Heart right ventricle (tissue), 16 donors: ENCODE measurements at regions not wholly inside any gene's neighbourhood (a gene's known extent, or its start where the extent isn't known, plus 50 kb on each side); places are given as distances from the start of the nearest gene placed in this dataset.

Experiments used
- ATAC-seq, 8 donors: fragments of 200-7000 bp; cut with Tn5 transposase; one replicate each; pipeline ENCODE4 v1.9.1; 2020; ENCODE audit warnings: mild to moderate bottlenecking in 8 of 8, moderate library complexity in 8 of 8, moderate number of reproducible peaks in 1 of 8
- DNase-seq, 2 donors: peaks; one replicate each; pipeline ENCODE4 v3.0.0-alpha.2; 2020
- H3K27ac ChIP-seq, 10 donors: fragments of 200-600 bp; sonication (generic) in 2 of 10; one replicate each; pipeline versions ENCODE4 v1.5.0 to v1.8.0; 2020 to 2022; ENCODE audit warnings: mild to moderate bottlenecking in 3 of 10
- H3K27me3 ChIP-seq, 7 donors: fragments of 200-600 bp; one replicate each; pipeline ENCODE4 v1.8.0; 2021 to 2022; ENCODE audit warnings: mild to moderate bottlenecking in 2 of 7
- H3K36me3 ChIP-seq, 9 donors: fragments of 200-600 bp; sonication (generic) in 1 of 9; one replicate each; pipeline versions ENCODE4 v1.5.0 to v1.8.0; 2020 to 2022; ENCODE audit warnings: mild to moderate bottlenecking in 2 of 9
- H3K4me1 ChIP-seq, 9 donors: fragments of 200-600 bp; sonication (generic) in 1 of 9; one replicate each; pipeline versions ENCODE4 v1.5.0 to v1.8.0; 2020 to 2022; ENCODE audit warnings: mild to moderate bottlenecking in 4 of 9
- H3K4me3 ChIP-seq, 10 donors: fragments of 200-600 bp; sonication (generic) in 2 of 10; one replicate each; pipeline versions ENCODE4 v1.5.0 to v1.8.0; 2020 to 2022; ENCODE audit warnings: mild to moderate bottlenecking in 7 of 10, moderate library complexity in 2 of 10
- H3K9me3 ChIP-seq, 11 donors: fragments of 200-600 bp in 10 of 11; sonication (generic) in 2 of 11; one replicate each; pipeline versions ENCODE4 v1.5.0 to v1.8.0; 2013 to 2022; ENCODE audit warnings: mild to moderate bottlenecking in 2 of 11, control low read depth in 1 of 11, moderate library complexity in 1 of 11
- CTCF ChIP-seq, 9 donors: fragments of 200-600 bp; sonication (generic) in 2 of 9; IDR thresholded peaks; one replicate each; pipeline versions ENCODE4 v1.5.0 to v1.8.0; 2021 to 2022; ENCODE audit warnings: antibody characterized with exemption in 9 of 9, mild to moderate bottlenecking in 5 of 9, moderate library complexity in 1 of 9
- WGBS, 2 donors: extraction: QIAGEN DNeasy Blood & Tissue Kit; methylation state at CpG; one replicate each; pipeline ENCODE4 v1.1.7; 2013; ENCODE audit warnings: inconsistent platforms in 1 of 2; 5-methylcytosine and 5-hydroxymethylcytosine counted together
- intact Hi-C, 10 donors: fragments of 100-400 bp; cut with DNase I; formaldehyde crosslinking; loops; one replicate each; pipeline versions ENCODE4 v1.11.1 to v1.14.2; 2022
- donor health status: Arrhythmogenic right ventricular cardiomyopathy.
- donor health status: ischemic (EF 13 %, LVEDD 7.1; RV severe dilation, severe dysfunction).
- donor health status: healthy with polysubstance abuse.
- donor health status: DM: no; HTN: yes; CAD: no.
- donor health status: DM: no; HTN: no; CAD: no.
- donor health status: ischemic (EF 25% LVEDD 6.9; RV normal size, moderate dysfunction).
- donor health status: ischemic (EF 25% LVEDD 5.7; RV mildly dilated, moderate dysfunction).
- donor health status: healthy.
- donor health status: DM: yes; HTN: yes; CAD: no.
- donor health status: Ischemic cardiomyopathy.
- donor health status: ischemic (EF 35%, LVEDD 5.7; RV mildly dilated, moderate dysfunction).
- donor health status: nonischemic (EF 11% LVEDD 7.7; RV severe dilation, severe dysfunction).
- donor health status: DM: yes; HTN: yes; CAD: no.
- donor health status: PGD.
- donor health status: ischemic (EF 29% LVEDD 5.4; RV normal size, mild dysfunction).
- donor health status: nonischemic (EF 23%, LVEDD 6.1; RV moderate dilation, normal function).

DNA sequence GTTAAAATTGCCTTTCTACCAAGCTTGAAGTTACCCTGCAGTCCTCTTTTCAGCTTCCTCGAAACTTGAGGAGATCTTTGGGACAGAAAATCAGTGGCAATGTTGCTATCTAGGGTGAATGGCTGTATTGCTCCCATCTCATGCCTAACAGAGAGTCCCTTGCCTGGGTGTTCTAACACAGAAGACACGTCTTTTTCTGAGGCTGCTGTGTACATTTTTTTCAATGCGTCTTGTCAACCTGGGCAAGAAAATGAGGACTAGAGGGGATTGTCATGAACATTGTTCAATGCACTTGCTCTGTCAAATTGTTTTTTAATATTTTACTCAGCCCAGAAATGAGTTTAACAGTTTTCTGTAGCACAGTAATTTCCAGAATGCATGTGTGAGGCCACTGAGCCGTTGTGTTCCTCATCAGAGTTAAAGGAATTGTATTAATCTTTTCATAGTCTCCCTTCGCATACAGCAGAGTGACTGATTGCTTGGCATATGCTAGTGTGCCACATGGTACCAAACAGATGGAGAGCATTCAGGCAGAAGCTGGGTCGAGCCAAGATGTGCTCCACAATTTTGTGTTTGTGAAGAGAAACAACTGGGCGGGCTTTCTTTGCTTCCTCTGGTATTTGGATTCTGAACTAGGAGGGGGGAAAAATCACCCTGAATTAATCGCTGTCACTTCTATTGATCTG is 86.0 kb downstream of the CASP12 start:
- no peak for DNase-seq
- Histone ChIP-seq H3K27ac (no peak overlapping the region), H3K36me3 (no peaks in the 10 kb centered on the region), H3K9me3 (no peaks in the 10 kb centered on the region), H3K4me1 (no peaks in the 10 kb centered on the region), H3K4me3 (no peak overlapping the region), H3K27me3 (no peaks in the 10 kb centered on the region)
- 82 to 83% methylated on average over 8 of the region's 8 CpGs for WGBS, 2 donors
- no peak for TF ChIP-seq CTCF (IDR thresholded peaks at IDR 0.05)
- ATAC-seq = no peak
- intact Hi-C loops = no loop called here

GRCh38 chr11:104803776-104804175 is 94.5 kb downstream of the CASP12 start:
- Histone ChIP-seq H3K4me1 (peaks cover 0 to 8% (median 0%) of the 10 kb centered on the region in 9 donors), H3K9me3 (no peaks in the 10 kb centered on the region), H3K4me3 (no peak overlapping the region), H3K27ac (no peak overlapping the region), H3K36me3 (no peaks in the 10 kb centered on the region), H3K27me3 (no peaks in the 10 kb centered on the region)
- TF ChIP-seq CTCF (IDR thresholded peaks at IDR 0.05) = no peak
- DNase-seq (no peak), ATAC-seq (no peak)
- 69 to 73% methylated on average over 2 of the region's 2 CpGs for WGBS, 2 donors
- intact Hi-C loops = no loop called here

DNA sequence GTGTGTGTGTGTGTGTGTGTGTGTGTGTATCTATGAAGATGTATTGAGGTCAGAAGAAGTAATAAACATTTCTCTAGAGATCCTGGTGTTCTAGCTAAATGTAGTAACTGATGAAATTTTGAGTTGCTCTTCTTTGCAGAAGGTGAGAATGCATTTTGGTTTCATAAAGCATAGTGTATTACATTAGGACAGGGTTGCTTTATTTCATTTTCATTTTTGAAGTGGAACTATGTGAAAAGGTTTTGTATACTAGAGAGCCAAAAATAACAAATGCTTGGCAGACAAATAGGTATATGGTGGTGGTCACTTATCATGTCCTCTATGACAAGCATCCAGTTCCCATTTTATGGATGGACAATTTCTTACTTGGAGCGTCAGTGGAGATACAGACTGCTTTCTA is 99.0 kb downstream of the CASP12 start:
- no peak for TF ChIP-seq CTCF (IDR thresholded peaks at IDR 0.05)
- H3K27me3 ChIP-seq = no peaks in the 10 kb centered on the region
- peaks cover 0 to 9% (median 0%) of the 10 kb centered on the region in 11 donors for H3K9me3 ChIP-seq
- ATAC-seq = no peak
- no peak for DNase-seq
- H3K4me1 ChIP-seq = peaks cover 0 to 18% (median 0%) of the 10 kb centered on the region in 9 donors
- H3K4me3 ChIP-seq = peak overlapping the region in 1 of 10 donors; percentile 35
- no peaks in the 10 kb centered on the region for H3K36me3 ChIP-seq
- 82 to 90% methylated on average over 1 of the region's 1 CpG for WGBS, 2 donors
- intact Hi-C loops = no loop called here
- peak overlapping the region in 1 of 10 donors; percentile 86 for H3K27ac ChIP-seq

GRCh38 chr11:104798789-104799188 is 99.5 kb downstream of the CASP12 start:
- Histone ChIP-seq H3K27me3 (no peaks in the 10 kb centered on the region), H3K9me3 (peaks cover 0 to 9% (median 0%) of the 10 kb centered on the region in 11 donors), H3K4me3 (peak overlapping the region in 4 of 10 donors; percentile 9 to 35 (median 21)), H3K4me1 (peaks cover 0 to 18% (median 0%) of the 10 kb centered on the region in 9 donors), H3K27ac (peak overlapping the region in 1 of 10 donors; percentile 86), H3K36me3 (no peaks in the 10 kb centered on the region)
- ATAC-seq (no peak), DNase-seq (no peak)
- 61 to 76% methylated on average over 1 of the region's 1 CpG for WGBS, 2 donors
- intact Hi-C loops = no loop called here
- no peak for TF ChIP-seq CTCF (IDR thresholded peaks at IDR 0.05)
